Hematopoietic multipotent progenitor cell treated with erythropoietin and hydrocortisone succinate and interleukin-3 and kit ligand, for 8 days (in vitro differentiated cells): ENCODE measurements at regions not wholly inside any gene's neighbourhood (a gene's known extent, or its start where the extent isn't known, plus 50 kb on each side); places are given as distances from the start of the nearest gene placed in this dataset.

Experiments
- DNase-seq: peaks from one replicate; pipeline ENCODE4 v3.0.0-alpha.2; 2015

DNA sequence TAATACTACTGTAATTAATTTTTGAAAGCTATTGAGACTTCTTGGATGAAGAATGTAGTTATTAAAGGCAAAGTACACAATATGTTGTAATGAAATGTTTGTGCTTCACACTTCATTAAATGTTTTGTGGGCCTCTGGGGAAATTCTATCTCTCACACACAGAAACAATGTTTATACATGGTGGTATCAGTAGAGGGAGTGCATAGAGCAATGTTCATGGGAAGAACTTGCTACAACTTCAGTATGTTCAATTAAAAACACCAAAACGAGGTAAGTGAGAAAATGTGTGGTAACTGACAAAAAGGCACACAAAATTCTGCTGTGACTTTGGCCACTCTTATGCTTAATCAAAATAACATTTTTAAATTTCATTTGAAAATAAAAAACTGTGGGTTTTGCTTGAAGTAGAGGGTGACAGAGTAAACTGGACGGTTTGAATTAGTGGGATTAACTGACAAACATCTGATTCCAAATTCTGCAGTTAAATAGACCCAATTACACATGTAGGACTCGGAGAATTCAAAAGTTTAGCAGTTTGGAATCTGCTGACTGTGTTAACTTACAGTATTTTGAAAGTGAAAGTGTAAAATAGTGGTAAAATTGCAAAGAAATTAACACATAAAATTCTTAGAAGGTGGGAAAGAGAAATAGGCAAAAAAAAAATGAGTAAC, 111.4 kb upstream of the TTC29 start:
- DNase-seq: peak; percentile 5

DNA sequence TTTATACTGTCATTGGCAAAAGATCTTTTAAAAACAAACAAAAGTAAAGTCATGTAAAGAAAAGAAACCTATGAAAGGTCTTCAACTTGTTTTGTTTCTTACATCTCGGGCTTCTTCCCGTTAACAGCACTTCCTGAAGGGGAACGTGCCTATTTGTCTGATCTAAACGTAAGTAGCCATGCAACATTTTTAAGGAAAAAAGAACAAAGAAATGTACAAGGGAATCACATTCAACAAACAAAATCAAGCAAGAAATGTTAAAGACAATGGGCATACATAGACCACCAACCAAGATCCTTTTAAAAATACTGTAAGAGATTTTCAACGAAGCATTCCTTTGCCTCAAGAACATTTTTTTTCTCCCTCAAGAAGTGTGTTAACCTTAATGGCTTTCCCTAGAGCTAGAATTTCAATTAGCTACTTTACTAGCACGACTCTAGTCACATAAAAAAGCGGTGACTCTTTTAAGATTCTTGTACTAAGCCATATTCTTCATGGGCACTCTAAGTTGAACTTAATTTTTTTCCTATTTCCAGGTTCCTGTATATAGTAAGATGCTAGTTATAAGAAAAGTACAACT, 112.0 kb upstream of the TTC29 start:
- peak; percentile 9 for DNase-seq

DNA sequence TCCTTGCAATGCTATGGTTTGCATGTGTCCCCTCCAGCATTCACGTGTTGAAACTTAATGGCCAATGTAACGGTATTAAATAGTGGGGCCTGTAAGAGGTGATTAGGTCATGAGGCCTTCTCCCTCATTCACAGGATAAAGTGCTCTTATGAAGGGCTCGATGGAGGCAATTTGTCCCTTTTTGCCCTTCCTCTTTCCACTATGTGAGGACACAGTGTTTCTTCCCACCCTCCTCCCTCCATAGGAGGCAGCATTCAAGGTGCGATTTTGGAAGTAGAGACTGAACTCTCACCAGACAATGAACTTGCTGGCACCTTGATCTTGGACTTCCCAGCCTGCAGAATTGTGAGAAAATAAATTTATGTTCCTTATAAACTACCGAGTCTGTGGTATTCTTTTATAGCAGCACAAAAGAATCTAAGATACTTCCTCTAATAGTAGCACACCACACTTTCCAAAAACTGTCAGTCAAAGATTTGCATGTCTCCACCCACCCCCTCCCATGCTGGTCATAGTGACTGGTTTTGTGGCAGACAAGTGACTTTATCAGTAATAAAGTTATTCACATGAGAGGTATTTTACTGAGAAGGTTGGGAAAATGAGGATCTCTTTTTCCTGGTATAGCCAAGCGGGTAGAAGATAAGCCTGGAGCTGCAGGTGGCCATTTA, 113.5 kb upstream of the TTC29 start:
- no peak for DNase-seq

DNA sequence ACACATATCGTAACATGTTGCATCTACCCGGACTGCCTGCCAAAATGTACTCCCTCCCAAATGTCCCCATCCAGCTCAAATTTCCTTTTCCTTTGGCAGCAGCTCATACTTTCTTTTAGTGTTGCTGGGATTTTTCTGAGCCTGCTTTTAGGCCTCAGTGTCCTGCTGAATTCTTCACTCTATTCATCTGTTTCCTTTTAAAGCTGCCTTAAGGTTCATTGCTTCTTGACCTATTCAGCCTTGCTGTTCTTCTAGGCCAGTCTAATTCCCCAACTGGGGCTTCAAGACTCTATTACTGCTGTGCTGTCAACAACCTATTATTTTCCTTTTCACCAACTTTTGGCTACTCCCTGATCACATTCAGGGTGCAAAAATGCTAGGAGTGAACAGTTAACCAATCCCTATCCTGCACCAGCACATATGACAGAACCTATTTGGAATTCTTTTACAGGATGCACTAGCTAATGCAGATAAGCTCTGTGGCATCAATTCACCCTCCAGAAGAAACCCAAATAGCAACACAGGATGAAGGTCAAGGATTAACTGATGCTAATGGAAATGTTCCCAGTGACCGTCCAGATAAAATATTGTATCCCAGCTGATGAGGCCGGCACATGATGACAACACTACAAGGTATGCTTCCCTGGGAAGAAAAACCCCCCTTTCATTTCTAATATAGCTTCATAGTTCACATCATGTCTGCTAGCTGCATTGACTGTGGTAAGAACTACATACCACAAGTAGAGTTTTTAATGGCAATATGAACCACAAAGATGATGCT, 114.7 kb upstream of the TTC29 start:
- DNase-seq: no peak

DNA sequence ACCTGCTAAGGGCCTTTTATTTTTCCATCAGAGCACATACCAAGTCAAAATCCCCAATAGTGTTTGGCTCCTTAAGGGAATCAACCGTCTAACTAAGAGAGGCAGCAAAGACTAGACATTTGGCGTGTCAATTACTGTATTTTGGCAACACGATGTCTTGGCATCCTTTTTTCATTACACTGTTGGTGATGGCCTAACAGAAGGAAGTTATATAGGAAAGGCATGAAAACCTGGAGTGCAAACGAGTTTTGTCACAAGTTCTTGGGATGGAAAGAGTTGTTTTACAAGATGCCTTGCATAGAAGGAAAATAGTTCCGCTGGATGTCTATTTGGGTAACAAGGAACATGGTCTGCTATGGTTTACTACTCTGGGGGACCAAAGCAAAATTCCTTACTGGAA, 119.2 kb upstream of the TTC29 start:
- no peak for DNase-seq

DNA sequence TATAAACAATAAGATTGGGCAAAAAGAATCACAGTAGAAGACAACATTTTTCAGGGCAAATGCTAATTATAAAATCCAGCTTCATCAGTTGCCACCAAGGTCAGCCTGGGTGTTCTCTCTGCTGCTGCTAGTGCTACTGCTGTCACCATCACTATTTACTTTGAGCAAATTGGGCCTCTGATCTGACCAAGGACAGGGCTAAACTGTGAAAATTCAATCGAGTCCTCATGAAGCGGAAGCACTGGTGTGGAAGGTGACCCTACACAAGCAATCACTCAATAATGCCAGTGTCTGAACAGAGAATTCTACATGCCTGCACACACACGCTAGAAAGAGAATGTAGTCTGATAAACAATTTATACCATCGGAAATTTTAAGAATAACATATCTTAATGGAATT, 122.9 kb upstream of the TTC29 start:
- DNase-seq: no peak

DNA sequence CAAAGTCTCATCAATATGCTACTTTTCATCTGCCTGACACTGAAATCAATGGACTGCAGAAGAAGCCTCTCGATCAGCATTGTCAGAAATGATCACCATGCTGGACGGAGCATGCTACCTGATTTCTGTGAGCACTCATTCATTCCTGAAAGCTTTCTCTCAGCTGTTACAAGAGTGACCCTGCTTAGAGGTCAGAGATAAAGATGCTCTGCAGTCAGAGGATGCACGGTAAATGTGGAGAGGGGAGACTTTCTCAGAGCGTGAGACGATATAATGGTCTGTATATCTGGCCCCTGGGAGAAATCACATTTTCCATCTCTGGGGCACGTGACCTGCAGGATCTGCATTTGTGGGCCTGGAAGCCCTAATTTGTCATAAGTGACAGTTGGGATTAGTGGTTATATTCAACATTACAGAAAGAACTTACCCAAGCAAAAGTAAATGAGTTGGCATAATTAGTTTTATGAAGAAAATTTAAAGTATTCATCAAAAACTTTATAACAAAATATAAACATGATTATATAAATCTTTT, 125.6 kb upstream of the TTC29 start:
- no peak for DNase-seq

DNA sequence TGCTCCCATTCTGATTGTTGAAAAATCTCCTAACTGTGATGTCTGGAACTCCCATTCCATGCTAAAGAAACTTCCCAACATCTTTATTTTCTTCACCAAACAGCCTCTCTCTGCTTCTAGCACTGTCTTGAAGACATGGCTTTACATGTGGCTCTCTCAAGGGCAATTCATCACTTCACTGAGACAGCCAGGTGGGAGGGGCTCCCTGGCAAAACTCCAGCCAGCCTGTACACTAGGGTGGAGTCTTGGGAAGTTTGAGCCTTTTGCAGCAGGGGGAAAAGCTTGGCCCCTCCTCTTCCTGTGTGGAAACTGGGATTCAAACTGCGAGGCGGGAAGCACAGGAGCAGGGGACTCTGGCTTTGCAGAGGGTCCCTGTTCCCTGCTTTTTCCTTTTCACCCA, 130.5 kb upstream of the TTC29 start:
- no peak for DNase-seq

DNA sequence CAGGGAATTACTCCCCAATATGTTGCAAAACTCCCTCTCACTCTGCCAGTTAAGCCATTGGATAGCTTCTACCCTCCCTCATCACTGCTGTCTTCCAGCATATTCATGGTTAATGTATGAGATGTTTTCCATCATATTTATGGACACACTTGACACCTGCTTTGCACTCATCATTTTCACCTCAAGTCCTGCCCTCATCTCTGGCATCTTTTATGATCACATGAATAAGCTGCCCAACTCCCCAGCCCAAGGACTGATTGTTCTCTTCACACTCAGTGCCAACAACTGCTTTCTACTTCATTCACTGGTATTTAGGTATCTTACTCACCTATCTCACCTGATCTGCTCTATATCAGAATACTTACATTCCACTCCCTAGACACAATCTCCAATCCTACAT, 131.1 kb upstream of the TTC29 start:
- DNase-seq: no peak

DNA sequence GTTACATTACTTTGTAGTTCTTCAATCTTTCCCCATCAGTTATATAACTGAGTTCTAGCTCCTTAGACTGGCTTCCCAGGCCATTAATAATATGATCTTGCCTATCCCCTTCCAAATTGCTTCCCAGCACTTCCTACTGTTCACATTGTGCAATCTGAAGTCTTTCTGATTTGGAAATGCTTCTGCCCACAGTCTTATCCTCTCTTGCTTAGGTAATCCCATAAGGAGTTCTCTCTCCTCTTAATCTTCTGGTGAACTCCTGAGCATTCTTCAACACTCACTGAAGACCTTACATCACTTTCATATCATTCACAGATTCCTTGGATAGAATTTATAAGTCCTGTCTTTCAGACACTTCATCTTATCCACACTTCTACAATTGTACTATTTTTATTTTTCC, 132.7 kb upstream of the TTC29 start:
- DNase-seq: no peak

DNA sequence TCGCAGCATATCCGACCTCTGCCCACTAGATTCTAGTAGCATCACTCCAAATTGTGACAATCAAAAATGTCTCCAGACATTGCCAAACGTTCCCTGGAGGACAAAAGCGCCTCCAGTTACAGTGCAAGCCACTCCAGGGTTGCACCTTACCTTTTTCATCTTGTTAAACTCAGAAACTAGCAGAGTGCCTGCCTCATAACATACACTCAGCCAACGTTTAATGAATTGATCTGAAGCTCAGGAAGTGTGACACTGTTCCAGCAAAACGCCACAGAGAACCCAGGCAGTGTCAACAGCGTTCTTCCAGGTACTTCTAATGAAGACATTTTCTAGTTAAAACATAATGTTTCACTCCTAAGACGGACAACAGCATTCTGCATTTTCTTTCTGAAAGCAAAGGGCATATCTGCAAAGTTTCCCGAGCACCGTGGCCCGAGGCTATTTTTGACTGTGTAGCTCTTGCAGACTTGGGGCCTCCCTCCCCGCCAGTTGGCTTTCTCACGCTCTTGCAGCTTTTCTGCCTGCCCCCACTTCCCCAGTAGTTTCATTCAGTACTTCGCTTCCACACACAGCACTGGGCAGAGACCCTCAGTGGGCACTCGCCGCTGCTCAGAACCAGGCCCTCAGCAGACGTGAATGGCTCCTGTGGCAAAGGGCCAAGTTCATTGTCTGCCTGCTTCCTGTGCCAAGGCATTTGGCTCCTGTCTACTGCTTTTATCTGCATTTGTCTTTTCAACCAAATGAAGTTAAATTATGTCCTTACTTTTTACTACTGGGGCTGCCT, 133.4 kb upstream of the TTC29 start:
- DNase-seq: no peak

DNA sequence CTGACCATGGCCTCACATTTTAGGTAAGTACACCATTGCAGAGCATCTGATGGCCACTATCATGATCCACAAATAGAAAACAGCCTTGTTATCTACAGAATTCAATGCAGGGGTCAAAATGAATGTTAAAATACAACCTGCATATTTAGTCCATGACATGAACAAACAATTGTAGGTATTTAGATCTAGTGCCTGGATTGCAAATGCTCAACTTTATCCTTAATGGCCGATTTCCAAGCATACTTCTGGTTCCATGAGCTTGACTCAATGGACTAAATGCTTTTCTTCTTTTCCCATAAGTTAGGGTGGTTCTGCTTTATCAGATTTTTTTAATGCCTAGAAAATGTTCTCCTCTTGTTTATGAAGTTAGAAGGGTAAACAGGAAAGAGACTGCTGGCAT, 139.2 kb upstream of the TTC29 start:
- DNase-seq: no peak

DNA sequence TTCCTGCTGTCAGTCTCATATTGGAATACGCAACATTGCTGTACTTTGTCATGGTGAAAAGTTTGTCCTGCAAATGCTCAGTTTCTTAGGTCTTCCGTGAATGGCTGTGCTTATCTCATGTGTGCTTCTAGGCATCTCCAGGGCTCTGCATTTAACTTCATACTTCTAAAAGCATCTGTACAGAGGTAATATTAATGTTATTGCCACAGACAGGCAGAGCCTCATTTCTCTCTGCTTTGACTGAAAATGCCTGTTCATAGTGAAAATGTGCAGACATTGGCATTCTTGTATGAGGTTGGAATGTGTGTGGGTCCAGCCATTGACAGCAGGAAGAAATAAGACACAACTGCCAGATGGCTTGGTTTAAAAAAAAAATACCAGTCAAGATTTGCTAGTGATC, 140.1 kb upstream of the TTC29 start:
- DNase-seq: no peak

DNA sequence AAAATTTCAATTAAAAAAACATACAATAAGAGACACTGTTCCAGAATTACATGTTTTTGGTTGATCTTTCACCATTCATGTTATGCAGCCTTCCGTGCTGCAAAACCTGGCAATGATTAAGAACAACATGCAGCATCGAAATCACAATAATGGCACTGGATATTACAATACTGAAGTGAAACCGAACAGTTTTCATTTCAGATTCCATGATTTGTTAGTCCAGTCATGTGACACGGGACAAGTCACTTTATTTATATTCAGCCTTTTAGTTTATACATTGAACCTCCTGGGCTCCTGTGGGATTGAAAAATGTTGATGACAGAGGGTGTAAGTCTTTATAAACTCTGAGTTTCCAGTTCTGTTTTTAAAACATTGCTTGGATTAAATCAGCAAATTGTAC, 142.5 kb upstream of the TTC29 start:
- no peak for DNase-seq

DNA sequence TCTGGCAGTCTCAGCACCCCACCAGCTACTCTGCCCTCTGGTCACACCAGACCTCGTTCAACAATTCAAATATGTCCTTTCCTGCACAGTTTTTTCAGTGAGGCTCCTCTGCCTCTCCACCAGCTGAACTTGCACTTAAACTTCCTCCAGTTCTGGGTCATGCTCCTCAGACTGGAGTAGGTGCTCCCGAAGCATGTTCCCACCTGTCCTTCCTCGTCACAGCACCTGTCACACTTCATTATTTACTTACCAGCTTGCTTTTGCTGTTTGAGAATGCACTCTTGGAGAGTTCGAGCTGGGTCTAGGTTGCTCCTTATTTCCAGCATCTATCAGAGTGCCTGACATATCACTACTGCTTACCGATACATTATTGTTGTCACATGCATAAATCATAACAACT, 144.8 kb upstream of the TTC29 start:
- no peak for DNase-seq

DNA sequence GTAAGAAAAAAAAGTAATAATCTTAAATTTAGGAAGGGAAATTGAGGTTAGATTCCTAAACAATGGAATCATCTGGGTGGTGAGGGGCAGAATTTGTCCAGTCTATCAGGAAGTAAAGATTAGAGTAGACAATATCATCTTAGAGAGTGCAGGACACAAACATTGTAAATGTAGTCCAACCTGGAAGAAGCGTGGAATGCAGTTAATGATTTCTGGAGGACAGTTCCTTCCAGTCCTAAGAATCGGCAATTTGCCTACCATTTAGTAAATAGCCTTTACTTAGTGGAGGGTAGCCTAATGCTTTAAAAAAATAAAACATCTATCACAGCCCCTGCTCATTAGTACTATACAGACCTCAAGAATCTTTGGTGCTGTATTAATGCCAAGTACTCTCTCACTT, 147.5 kb upstream of the TTC29 start:
- no peak for DNase-seq

DNA sequence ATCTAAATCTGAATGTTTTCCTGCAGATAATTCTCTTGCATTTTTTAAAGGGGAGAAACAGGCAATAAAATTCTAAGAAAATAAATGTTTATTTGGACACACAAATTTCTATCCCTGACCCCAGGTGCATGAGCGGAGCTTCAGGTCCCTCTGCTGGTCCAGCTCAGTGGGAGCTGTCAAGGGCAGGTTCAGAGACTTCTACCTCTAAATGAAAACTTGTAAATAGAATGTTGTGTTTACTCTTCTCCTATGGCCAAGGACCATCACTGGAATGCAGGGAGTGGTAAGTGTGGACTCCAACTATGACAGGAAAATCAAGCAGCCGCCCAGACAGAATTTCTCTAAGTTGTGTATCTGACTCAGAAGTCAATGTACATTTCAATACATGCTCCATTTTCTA, 148.6 kb upstream of the TTC29 start:
- no peak for DNase-seq

DNA sequence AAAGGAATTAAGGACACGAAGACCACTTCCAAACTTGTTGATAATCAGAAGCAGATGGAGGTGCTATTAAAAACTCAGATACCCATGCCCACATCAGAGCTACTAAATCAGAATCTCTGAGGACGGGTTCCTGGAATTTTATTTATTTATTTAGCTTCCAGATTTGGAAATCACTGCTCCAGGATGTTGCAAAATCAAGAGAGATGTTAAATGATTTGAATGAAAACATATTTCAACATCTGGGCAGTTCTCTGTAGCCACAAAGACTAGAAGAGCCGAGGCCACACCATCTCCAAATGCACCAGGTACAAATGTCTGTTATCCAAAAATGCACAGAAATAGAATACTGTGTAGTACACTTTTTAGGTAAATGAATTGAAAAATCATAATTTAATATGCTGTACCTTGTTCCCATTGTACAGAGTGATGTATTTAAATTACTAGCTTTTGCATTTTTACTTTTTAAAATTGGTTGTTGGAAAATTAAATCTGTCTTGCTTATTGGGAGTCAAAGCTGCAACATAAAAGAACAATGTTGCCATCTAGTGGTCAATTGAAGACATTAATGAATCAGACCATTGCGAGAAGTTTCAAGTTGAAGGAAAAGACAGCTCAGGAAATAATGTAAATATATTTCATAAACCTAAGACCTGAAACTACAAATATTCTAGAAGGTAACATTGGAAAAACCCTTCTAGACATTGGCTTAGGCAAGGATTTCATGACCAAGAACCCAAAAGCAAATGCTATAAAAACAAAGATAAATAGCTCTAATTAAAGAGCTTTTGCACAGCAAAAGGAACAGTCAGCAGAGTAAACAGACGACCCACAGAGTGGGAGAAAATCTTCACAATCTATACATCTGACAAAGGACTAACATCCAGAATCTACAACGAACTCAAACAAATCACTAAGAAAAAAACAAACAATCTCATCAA, 151.3 kb upstream of the TTC29 start:
- peak; percentile 40 for DNase-seq

DNA sequence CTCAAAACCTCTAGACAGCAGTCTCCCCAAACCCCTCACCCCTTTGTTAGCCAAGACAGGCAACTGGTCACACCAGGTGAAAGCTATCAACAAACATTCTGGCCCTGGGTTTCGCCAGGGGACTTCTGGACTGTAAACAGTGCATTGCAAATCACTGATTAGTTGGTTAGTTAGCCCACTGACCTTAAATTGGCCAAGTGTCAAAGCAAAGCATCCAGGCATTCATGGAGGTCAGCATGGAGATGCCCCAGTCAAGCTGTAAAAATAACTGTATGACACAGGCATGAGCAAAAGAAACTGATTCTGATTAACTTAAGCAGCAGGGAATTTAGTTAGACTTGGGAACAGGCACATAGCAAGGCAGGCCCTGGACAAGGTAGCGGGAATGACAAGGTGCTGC, 156.0 kb upstream of the TTC29 start:
- no peak for DNase-seq

DNA sequence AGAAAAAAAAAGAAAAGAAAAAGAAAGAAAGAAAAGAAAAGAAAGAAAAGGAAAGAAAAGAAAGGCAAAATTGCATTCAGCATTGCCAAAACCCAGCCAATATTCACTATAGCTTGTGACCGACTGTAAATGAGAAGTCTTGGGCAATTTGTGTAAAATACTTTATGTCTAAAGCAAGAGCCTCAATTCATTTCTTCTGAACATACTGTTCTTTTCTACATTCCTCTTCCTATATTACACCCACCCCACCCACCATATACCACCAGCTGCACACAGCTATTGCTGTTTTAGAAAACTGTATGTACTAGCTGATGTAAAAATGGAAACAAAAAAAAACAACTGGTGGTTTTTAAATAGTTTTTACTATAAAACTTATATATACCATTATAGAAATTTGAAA, 156.9 kb upstream of the TTC29 start:
- DNase-seq: no peak

DNA sequence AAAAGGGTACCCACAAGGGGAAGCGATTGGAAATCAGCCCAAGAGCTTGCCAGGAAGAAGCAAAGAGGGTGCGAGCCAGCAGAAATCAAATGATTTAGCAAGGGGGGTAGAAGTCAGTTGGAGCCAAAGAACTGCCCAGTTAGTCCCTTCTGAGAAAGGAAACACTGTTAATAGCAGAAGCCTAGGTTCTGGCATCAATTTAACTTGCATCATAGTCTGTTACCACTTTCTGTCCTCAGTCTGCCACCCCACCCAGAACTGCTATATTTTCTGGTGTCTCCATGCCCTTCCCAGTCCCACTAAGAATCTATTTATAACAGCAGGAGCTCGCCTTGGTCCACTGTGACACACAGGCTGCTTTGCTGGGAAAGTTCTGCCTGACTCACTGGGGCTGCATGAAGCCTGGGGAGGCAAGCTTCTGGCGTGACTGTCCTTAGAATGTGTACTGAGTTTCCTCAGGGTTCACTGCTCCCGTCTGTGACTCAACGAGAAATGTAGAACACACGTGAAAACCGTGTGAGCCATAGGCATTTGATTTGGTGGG, 157.8 kb upstream of the TTC29 start:
- DNase-seq: no peak
